H9 (cell line): ENCODE measurements at regions not wholly inside any gene's neighbourhood (a gene's known extent, or its start where the extent isn't known, plus 50 kb on each side); places are given as distances from the start of the nearest gene placed in this dataset.

Source experiments
- DNase-seq: peaks from one replicate; pipeline ENCODE4 v3.0.0-alpha.2; 2017
- H2AFZ ChIP-seq: one replicate; pipeline ENCODE4 v1.6.1; 2013; ENCODE audit warnings: mild to moderate bottlenecking, low read length, control low read depth, moderate library complexity
- H2AK5ac ChIP-seq: 2 replicates; pipeline ENCODE4 v1.6.1; 2013; ENCODE audit warnings: low read length, control low read depth, mixed read lengths; ENCODE audit not compliant: insufficient read length
- H2BK120ac ChIP-seq: one replicate; pipeline ENCODE4 v1.6.1; 2013; ENCODE audit warnings: low read depth, mild to moderate bottlenecking, low read length, control low read depth, inconsistent platforms; ENCODE audit not compliant: poor library complexity, severe bottlenecking
- H2BK12ac ChIP-seq: 2 replicates; pipeline ENCODE4 v1.6.1; 2013; ENCODE audit warnings: low read length, control low read depth, mixed read lengths, low read depth; ENCODE audit not compliant: insufficient read length
- H2BK15ac ChIP-seq: 2 replicates; pipeline ENCODE4 v1.6.1; 2013; ENCODE audit warnings: low read depth, low read length, control low read depth
- H2BK20ac ChIP-seq: one replicate; pipeline ENCODE4 v1.6.1; 2013; ENCODE audit warnings: low read depth, mild to moderate bottlenecking, low read length, control low read depth, inconsistent platforms; ENCODE audit not compliant: poor library complexity, severe bottlenecking
- H2BK5ac ChIP-seq: 2 replicates; pipeline ENCODE4 v1.6.1; 2013; ENCODE audit warnings: low read length, control low read depth, mixed read lengths; ENCODE audit not compliant: insufficient read length
- H3K14ac ChIP-seq: 2 replicates; pipeline ENCODE4 v1.6.1; 2013; ENCODE audit warnings: low read length, control low read depth; ENCODE audit not compliant: insufficient read depth
- H3K18ac ChIP-seq: 2 replicates; pipeline ENCODE4 v1.6.1; 2013; ENCODE audit warnings: low read depth, mild to moderate bottlenecking, mixed read lengths, low read length, control low read depth; ENCODE audit not compliant: insufficient read length
- H3K23ac ChIP-seq: 2 replicates; pipeline ENCODE4 v1.6.1; 2013; ENCODE audit warnings: low read length, control low read depth, mixed read lengths, low read depth; ENCODE audit not compliant: insufficient read length
- H3K23me2 ChIP-seq: 2 replicates; pipeline ENCODE4 v1.6.1; 2013; ENCODE audit warnings: low read depth, mild to moderate bottlenecking, mixed read lengths, low read length, control low read depth; ENCODE audit not compliant: insufficient read length, poor library complexity, severe bottlenecking
- H3K27ac ChIP-seq: 2 replicates; pipeline ENCODE4 v1.5.1; 2013; ENCODE audit warnings: low read length, control low read depth, mixed read lengths, low read depth; ENCODE audit not compliant: insufficient read length
- H3K27me3 ChIP-seq: 2 replicates; pipeline ENCODE4 v1.6.1; 2013; ENCODE audit warnings: low read length, control low read depth, inconsistent platforms; ENCODE audit not compliant: insufficient read depth
- H3K4ac ChIP-seq: 2 replicates; pipeline ENCODE4 v1.6.1; 2013; ENCODE audit warnings: low read depth, mild to moderate bottlenecking, control low read depth, inconsistent platforms, low read length, moderate library complexity
- H3K4me1 ChIP-seq: 2 replicates; pipeline ENCODE4 v1.6.1; 2013; ENCODE audit warnings: low read length, control low read depth, inconsistent platforms; ENCODE audit not compliant: insufficient read depth
- H3K4me2 ChIP-seq: 2 replicates; pipeline ENCODE4 v1.6.1; 2013; ENCODE audit warnings: low read length, control low read depth, mixed read lengths; ENCODE audit not compliant: insufficient read length, insufficient read depth
- H3K56ac ChIP-seq: 2 replicates; pipeline ENCODE4 v1.6.1; 2013; ENCODE audit warnings: low read depth, mild to moderate bottlenecking, mixed read lengths, low read length, control low read depth; ENCODE audit not compliant: insufficient read length
- H3K79me1 ChIP-seq: 2 replicates; pipeline ENCODE4 v1.6.1; 2013; ENCODE audit warnings: low read depth, mild to moderate bottlenecking, moderate library complexity, low read length, control low read depth, inconsistent platforms; ENCODE audit not compliant: insufficient read depth, poor library complexity, severe bottlenecking
- H3K79me2 ChIP-seq: 2 replicates; pipeline ENCODE4 v1.6.1; 2013; ENCODE audit warnings: low read length, control low read depth, inconsistent platforms; ENCODE audit not compliant: insufficient read depth
- H3K9ac ChIP-seq: 2 replicates; pipeline ENCODE4 v1.6.1; 2013; ENCODE audit warnings: low read length, control low read depth, mixed read lengths; ENCODE audit not compliant: insufficient read length; ENCODE audit errors: extremely low read depth
- H3K9me3 ChIP-seq: one replicate; pipeline ENCODE4 v1.6.1; 2013; ENCODE audit warnings: low read depth, low read length, inconsistent platforms; ENCODE audit not compliant: control insufficient read depth
- H3T11ph ChIP-seq: one replicate; pipeline ENCODE4 v1.6.1; 2013; ENCODE audit warnings: mild to moderate bottlenecking, low read length, control low read depth, inconsistent platforms
- H4K20me1 ChIP-seq: one replicate; pipeline ENCODE4 v1.6.1; 2013; ENCODE audit not compliant: control insufficient read depth, insufficient read length, insufficient read depth
- H4K5ac ChIP-seq: 2 replicates; pipeline ENCODE4 v1.6.1; 2013; ENCODE audit warnings: low read depth, mild to moderate bottlenecking, mixed read lengths, low read length, control low read depth; ENCODE audit not compliant: insufficient read length
- H4K8ac ChIP-seq: replicated peaks from 2 replicates; pipeline ENCODE4 v1.6.1; 2013; ENCODE audit warnings: low read length, control low read depth, mixed read lengths, low read depth; ENCODE audit not compliant: insufficient read length
- H4K91ac ChIP-seq: 2 replicates; pipeline ENCODE4 v1.6.1; 2013; ENCODE audit warnings: low read depth, mild to moderate bottlenecking, moderate library complexity, mixed read lengths, low read length, control low read depth; ENCODE audit not compliant: insufficient read length
- H3K27ac Mint-ChIP-seq, 3 experiments: 2 replicates in 2 of 3; 3 replicates in 1 of 3; pipeline ENCODE4 v1.8.0; 2020 to 2021; ENCODE audit warnings: mixed read lengths in 3 of 3, mild to moderate bottlenecking in 1 of 3, moderate library complexity in 1 of 3
- H3K27me3 Mint-ChIP-seq: 2 replicates; pipeline ENCODE4 v1.8.0; 2021; ENCODE audit warnings: low read depth, mild to moderate bottlenecking, moderate library complexity, mixed read lengths
- H3K36me3 Mint-ChIP-seq, 3 experiments: 2 replicates in 2 of 3; 3 replicates in 1 of 3; pipeline ENCODE4 v1.8.0; 2020 to 2021; ENCODE audit warnings: low read depth in 3 of 3, mixed read lengths in 3 of 3; ENCODE audit not compliant: insufficient read depth in 1 of 3
- H3K4me1 Mint-ChIP-seq, 2 experiments: 2 replicates each; pipeline ENCODE4 v1.8.0; 2020; ENCODE audit warnings: mixed read lengths in 2 of 2
- H3K4me3 Mint-ChIP-seq, 2 experiments: 2 replicates in 1 of 2; 3 replicates in 1 of 2; pipeline ENCODE4 v1.8.0; 2020 to 2021; ENCODE audit warnings: mild to moderate bottlenecking in 2 of 2, mixed read lengths in 2 of 2, moderate library complexity in 1 of 2
- H3K9me3 Mint-ChIP-seq, 2 experiments: 2 replicates in 1 of 2; 3 replicates in 1 of 2; pipeline ENCODE4 v1.8.0; 2020; ENCODE audit warnings: mild to moderate bottlenecking in 2 of 2, mixed read lengths in 2 of 2, moderate library complexity in 1 of 2
- CTCF ChIP-seq: fragments of 200-600 bp; sonication (generic); conservative IDR thresholded peaks from 3 replicates; pipeline ENCODE4 v1.8.0; 2021; ENCODE audit warnings: antibody characterized with exemption, mild to moderate bottlenecking
- WGBS: extraction: QIAGEN DNeasy Blood & Tissue Kit; methylation state at CpG from one replicate; pipeline ENCODE4 v1.1.7; 2013; ENCODE audit warnings: missing lambda C conversion rate, low lambda C conversion rate, mixed read lengths; ENCODE audit not compliant: insufficient read length; ENCODE audit errors: extremely low coverage; 5-methylcytosine and 5-hydroxymethylcytosine counted together

GRCh38 chr21:17340081-17340480, 172.8 kb upstream of the CXADR start:
- Mint-ChIP-seq H3K27ac (no peak overlapping the region), H3K4me1 (no peaks in the 10 kb centered on the region), H3K36me3 (peaks cover 0 to 7% (median 0%) of the 10 kb centered on the region in 3 experiments; a peak in 3 of 7 replicates), H3K9me3 (peaks cover 5 to 10% of the 10 kb centered on the region in 2 experiments; a peak in 4 of 5 replicates), H3K27me3 (no peaks in the 10 kb centered on the region), H3K4me3 (no peak overlapping the region)
- Histone ChIP-seq H4K20me1 (no peaks in the 10 kb centered on the region), H2BK15ac (no peak overlapping the region), H3T11ph (no peak overlapping the region), H4K8ac (no peak overlapping the region), H2BK20ac (no peak overlapping the region), H2AFZ (no peak overlapping the region), H4K5ac (no peak overlapping the region), H3K4me1 (no peaks in the 10 kb centered on the region), H3K79me2 (no peaks in the 10 kb centered on the region), H3K56ac (no peak overlapping the region), H2AK5ac (no peak overlapping the region), H2BK120ac (no peak overlapping the region), H3K23ac (no peak overlapping the region), H3K18ac (no peak overlapping the region), H3K79me1 (no peaks in the 10 kb centered on the region), H3K4ac (no peak overlapping the region), H2BK5ac (no peak overlapping the region), H3K23me2 (no peaks in the 10 kb centered on the region), H2BK12ac (no peak overlapping the region), H3K14ac (no peak overlapping the region), H4K91ac (no peak overlapping the region), H3K9me3 (no peaks in the 10 kb centered on the region), H3K27me3 (no peaks in the 10 kb centered on the region), H3K9ac (no peak overlapping the region), H3K4me2 (no peak overlapping the region), H3K27ac (no peak overlapping the region)
- TF ChIP-seq CTCF = no peak
- WGBS = no CpG with 5 or more reads among the region's 3 CpGs
- DNase-seq = no peak
